ENCODE measurements at regions not wholly inside any gene's neighbourhood (a gene's known extent, or its start where the extent isn't known, plus 50 kb on each side); places are given as distances from the start of the nearest gene placed in this dataset.

DNA sequence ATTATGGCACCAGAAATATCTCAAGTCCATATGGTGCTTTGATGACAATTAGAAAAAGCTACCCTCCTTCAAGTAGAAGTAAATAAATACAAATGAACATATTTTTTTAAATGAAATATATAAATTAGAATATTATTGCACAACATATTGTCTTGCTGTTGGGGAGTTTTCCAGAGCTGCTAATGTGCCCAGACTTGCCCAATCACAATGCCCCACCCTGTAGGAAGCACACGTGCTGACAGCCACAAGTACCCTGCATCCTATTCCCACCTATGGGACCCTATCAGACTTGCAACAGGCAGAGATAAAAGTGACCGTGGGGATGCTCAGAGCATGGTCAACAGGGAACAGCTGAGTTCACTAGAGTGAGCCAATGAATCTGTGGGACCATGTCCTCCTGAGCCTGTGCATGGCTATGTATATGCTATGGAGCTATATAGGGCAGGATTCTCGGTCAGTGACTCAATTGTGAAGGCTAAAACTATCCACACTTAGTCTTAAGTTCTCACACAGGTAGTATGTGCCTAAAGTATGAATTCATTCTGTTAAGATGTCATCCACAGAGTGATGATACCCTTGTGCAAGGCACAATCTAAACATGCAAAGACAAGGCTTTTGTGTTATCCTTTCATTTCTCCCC lies 336.0 kb downstream of the HGF start:
- TF ChIP-seq, protein P1, sequence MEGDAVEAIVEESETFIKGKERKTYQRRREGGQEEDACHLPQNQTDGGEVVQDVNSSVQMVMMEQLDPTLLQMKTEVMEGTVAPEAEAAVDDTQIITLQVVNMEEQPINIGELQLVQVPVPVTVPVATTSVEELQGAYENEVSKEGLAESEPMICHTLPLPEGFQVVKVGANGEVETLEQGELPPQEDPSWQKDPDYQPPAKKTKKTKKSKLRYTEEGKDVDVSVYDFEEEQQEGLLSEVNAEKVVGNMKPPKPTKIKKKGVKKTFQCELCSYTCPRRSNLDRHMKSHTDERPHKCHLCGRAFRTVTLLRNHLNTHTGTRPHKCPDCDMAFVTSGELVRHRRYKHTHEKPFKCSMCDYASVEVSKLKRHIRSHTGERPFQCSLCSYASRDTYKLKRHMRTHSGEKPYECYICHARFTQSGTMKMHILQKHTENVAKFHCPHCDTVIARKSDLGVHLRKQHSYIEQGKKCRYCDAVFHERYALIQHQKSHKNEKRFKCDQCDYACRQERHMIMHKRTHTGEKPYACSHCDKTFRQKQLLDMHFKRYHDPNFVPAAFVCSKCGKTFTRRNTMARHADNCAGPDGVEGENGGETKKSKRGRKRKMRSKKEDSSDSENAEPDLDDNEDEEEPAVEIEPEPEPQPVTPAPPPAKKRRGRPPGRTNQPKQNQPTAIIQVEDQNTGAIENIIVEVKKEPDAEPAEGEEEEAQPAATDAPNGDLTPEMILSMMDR (IDR thresholded peaks at IDR 0.05): no peak
- no peak for TF ChIP-seq EP300 (IDR thresholded peaks at IDR 0.05)
- no peak for TF ChIP-seq POLR2A (IDR thresholded peaks at IDR 0.05)

All from ovary (tissue), 3 donors.